Spleen (tissue), 11 donors: ENCODE measurements at regions not wholly inside any gene's neighbourhood (a gene's known extent, or its start where the extent isn't known, plus 50 kb on each side); places are given as distances from the start of the nearest gene placed in this dataset.

Experiments
- DNase-seq: peaks from one replicate; pipeline ENCODE4 v3.0.0-alpha.2; 2020
- H3K27ac ChIP-seq, 8 donors: fragments of 200-600 bp; sonication (generic) in 7 of 8; 1 replicate in 4 of 8; 2 replicates in 4 of 8; pipeline versions ENCODE4 v1.5.0 to v1.8.0; 2016 to 2021; ENCODE audit warnings: inconsistent platforms in 4 of 8, mild to moderate bottlenecking in 4 of 8, moderate library complexity in 1 of 8
- H3K27me3 ChIP-seq, 7 donors: fragments of 200-600 bp; sonication (generic) in 6 of 7; replicated peaks in 1 of 7; 1 replicate in 4 of 7; 2 replicates in 3 of 7; pipeline versions ENCODE4 v1.5.0 to v1.8.0; 2016 to 2021; ENCODE audit warnings: inconsistent platforms in 3 of 7, mild to moderate bottlenecking in 1 of 7
- H3K36me3 ChIP-seq, 6 donors: fragments of 200-600 bp; sonication (generic) in 5 of 6; 1 replicate in 4 of 6; 2 replicates in 2 of 6; pipeline versions ENCODE4 v1.5.0 to v1.8.0; 2016 to 2021; ENCODE audit warnings: inconsistent platforms in 2 of 6
- H3K4me1 ChIP-seq, 6 donors: fragments of 200-600 bp; sonication (generic) in 5 of 6; 1 replicate in 3 of 6; 2 replicates in 3 of 6; pipeline versions ENCODE4 v1.5.0 to v1.8.0; 2016 to 2021; ENCODE audit warnings: inconsistent platforms in 3 of 6
- H3K4me3 ChIP-seq, 8 donors: fragments of 200-600 bp; sonication (generic) in 7 of 8; 1 replicate in 4 of 8; 2 replicates in 4 of 8; pipeline versions ENCODE4 v1.5.0 to v1.8.0; 2016 to 2021; ENCODE audit warnings: inconsistent platforms in 4 of 8, mild to moderate bottlenecking in 4 of 8, moderate library complexity in 2 of 8
- H3K9me3 ChIP-seq, 8 donors: fragments of 200-600 bp; sonication (generic) in 7 of 8; 1 replicate in 4 of 8; 2 replicates in 4 of 8; pipeline versions ENCODE4 v1.5.0 to v1.8.0; 2016 to 2021; ENCODE audit warnings: inconsistent platforms in 4 of 8
- POLR2A ChIP-seq, 3 donors: fragments of 450-650 bp; IDR thresholded peaks; one replicate each; pipeline ENCODE4 v1.5.1; 2017; ENCODE audit warnings: antibody characterized with exemption in 3 of 3, mild to moderate bottlenecking in 1 of 3
- POLR2AphosphoS5 ChIP-seq, 3 donors: sonication (generic); formaldehyde crosslinking; IDR thresholded peaks; one replicate each; pipeline ENCODE4 v1.5.1; 2017; ENCODE audit warnings: antibody characterized with exemption in 3 of 3
- WGBS, 5 donors: extraction: QIAGEN DNeasy Blood & Tissue Kit in 3 of 5; methylation state at CpG; one replicate each; pipeline versions ENCODE4 v1.1.5 to v1.1.7; 2013 to 2018; 5-methylcytosine and 5-hydroxymethylcytosine counted together
- intact Hi-C: fragments of 100-400 bp; cut with DNase I; formaldehyde crosslinking; loops from one replicate; pipeline ENCODE4 v1.15.0; 2023; ENCODE audit warnings: low total_unique reads
- TF ChIP-seq, protein P1 (sequence below), 11 experiments: fragments of 200-600 bp in 7 of 11; fragments of 450-650 bp in 4 of 11; sonication (generic) in 4 of 11; IDR thresholded peaks in 8 of 11; conservative IDR thresholded peaks in 3 of 11; 1 replicate in 7 of 11; 2 replicates in 4 of 11; pipeline versions ENCODE4 v1.4.0 to v1.8.0; 2016 to 2021; ENCODE audit warnings: antibody characterized with exemption in 11 of 11, inconsistent platforms in 4 of 11, mild to moderate bottlenecking in 1 of 11
- donor health status: healthy with polysubstance abuse.
- donor health status: DM: no; HTN: no; CAD: no; lungs with moderate emphysema.
- donor health status: DM: no; HTN: no; CAD: no.
- donor health status: Bipolar disorder and iron deficiency.
- donor health status: healthy.
- donor health status: DM: no; HTN: no; CAD: no.
- donor health status: DM: yes; HTN: yes; CAD: no.

- Histone ChIP-seq H3K9me3 (peaks cover 0 to 65% (median 30%) of the 10 kb centered on the region in 8 donors), H3K27me3 (no peaks in the 10 kb centered on the region), H3K4me1 (no peaks in the 10 kb centered on the region), H3K4me3 (no peak overlapping the region), H3K36me3 (no peaks in the 10 kb centered on the region), H3K27ac (no peak overlapping the region)
- TF ChIP-seq POLR2A (IDR thresholded peaks at IDR 0.05) = no peak
- no peak for TF ChIP-seq POLR2AphosphoS5 (IDR thresholded peaks at IDR 0.05)
- TF ChIP-seq, protein P1, sequence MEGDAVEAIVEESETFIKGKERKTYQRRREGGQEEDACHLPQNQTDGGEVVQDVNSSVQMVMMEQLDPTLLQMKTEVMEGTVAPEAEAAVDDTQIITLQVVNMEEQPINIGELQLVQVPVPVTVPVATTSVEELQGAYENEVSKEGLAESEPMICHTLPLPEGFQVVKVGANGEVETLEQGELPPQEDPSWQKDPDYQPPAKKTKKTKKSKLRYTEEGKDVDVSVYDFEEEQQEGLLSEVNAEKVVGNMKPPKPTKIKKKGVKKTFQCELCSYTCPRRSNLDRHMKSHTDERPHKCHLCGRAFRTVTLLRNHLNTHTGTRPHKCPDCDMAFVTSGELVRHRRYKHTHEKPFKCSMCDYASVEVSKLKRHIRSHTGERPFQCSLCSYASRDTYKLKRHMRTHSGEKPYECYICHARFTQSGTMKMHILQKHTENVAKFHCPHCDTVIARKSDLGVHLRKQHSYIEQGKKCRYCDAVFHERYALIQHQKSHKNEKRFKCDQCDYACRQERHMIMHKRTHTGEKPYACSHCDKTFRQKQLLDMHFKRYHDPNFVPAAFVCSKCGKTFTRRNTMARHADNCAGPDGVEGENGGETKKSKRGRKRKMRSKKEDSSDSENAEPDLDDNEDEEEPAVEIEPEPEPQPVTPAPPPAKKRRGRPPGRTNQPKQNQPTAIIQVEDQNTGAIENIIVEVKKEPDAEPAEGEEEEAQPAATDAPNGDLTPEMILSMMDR (IDR thresholded peaks at IDR 0.05 in 8 of 11, conservative IDR thresholded peaks at IDR 0.05 in 3 of 11) = no peak
- DNase-seq = no peak
- 72 to 85% (median 79%) methylated on average over 6 of the region's 6 CpGs for WGBS, 5 donors
- intact Hi-C loops = no loop called here
Measured at GRCh38 chr7:67863911-67864310, 867.3 kb downstream of the TYW1 start.

DNA sequence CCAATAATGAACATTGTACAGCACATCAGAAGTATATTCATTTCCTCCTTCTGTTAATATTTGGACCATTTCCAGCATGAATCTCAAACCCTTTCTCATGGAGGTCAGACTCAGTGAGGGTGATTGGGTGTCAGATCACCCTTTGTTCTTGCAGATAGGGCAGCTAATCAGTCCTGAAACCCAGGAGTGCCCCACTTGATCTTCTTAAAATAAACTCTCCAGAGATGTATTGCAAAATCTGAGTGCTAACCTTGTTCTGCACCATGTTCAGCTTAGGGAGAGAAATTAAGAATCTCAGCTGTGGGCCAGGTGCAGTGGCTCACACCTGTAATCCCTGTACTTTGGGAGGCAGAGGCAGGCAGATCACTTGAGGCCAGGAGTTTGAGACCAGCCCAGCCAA, 869.4 kb downstream of the TYW1 start:
- no peak overlapping the region for H3K4me3 ChIP-seq
- intact Hi-C loops = no loop called here
- H3K36me3 ChIP-seq = no peaks in the 10 kb centered on the region
- H3K27me3 ChIP-seq = no peaks in the 10 kb centered on the region
- no peak overlapping the region for H3K27ac ChIP-seq
- TF ChIP-seq POLR2AphosphoS5 (IDR thresholded peaks at IDR 0.05) = no peak
- TF ChIP-seq, protein P1 (IDR thresholded peaks at IDR 0.05 in 8 of 11, conservative IDR thresholded peaks at IDR 0.05 in 3 of 11) = no peak
- no peak for TF ChIP-seq POLR2A (IDR thresholded peaks at IDR 0.05)
- no peak for DNase-seq
- no peaks in the 10 kb centered on the region for H3K4me1 ChIP-seq
- peaks cover 0 to 55% (median 26%) of the 10 kb centered on the region in 8 donors for H3K9me3 ChIP-seq

DNA sequence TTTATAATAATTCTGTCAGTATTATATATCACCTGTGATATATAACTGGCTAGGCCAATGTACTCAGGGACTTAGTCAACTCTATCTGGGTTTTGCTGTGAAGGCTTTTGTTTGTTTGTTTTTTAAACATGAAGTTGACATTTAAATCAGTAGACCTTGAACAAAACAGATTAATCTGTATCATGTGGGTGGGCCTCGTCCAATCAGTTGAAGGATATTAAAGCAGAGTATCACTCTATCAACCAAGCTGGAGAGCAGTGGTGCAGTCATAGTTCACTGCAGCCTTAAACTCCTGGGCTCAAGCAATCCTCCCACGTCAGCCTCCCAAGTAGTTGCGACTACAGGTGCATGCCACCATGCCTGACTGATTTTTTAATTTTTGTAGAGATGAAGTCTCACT, 870.2 kb downstream of the TYW1 start:
- TF ChIP-seq POLR2AphosphoS5 (IDR thresholded peaks at IDR 0.05) = no peak
- TF ChIP-seq, protein P1 (IDR thresholded peaks at IDR 0.05 in 8 of 11, conservative IDR thresholded peaks at IDR 0.05 in 3 of 11) = no peak
- H3K36me3 ChIP-seq = no peaks in the 10 kb centered on the region
- 85 to 92% (median 90%) methylated on average over 3 of the region's 3 CpGs for WGBS, 5 donors
- intact Hi-C loops = no loop called here
- H3K27ac ChIP-seq = no peak overlapping the region
- DNase-seq = no peak
- H3K4me1 ChIP-seq = no peaks in the 10 kb centered on the region
- no peaks in the 10 kb centered on the region for H3K27me3 ChIP-seq
- peaks cover 0 to 53% (median 18%) of the 10 kb centered on the region in 8 donors for H3K9me3 ChIP-seq
- H3K4me3 ChIP-seq = no peak overlapping the region

DNA sequence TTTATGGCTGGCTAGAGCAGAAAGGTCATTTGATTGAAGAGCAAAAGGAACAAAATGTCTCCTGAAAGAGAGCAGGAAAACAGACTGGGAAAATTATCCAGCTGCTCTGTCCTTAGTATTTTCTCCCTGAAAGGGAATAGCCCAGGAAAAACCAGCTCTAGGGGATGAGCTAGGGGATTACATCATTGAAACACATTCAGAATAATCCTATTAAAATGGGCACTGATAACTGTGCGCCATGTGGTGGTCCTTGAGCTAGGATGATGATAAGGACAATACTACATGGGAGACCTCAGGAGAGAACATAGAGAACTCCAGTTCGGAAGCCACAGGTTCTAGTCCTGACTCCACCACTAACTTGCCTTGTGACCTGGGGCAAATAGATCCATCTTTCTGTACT, 873.8 kb downstream of the TYW1 start:
- intact Hi-C loops = no loop called here
- H3K36me3 ChIP-seq = no peaks in the 10 kb centered on the region
- peaks cover 0 to 36% (median 0%) of the 10 kb centered on the region in 8 donors for H3K9me3 ChIP-seq
- TF ChIP-seq, protein P1 (IDR thresholded peaks at IDR 0.05 in 8 of 11, conservative IDR thresholded peaks at IDR 0.05 in 3 of 11) = no peak
- no peak for TF ChIP-seq POLR2AphosphoS5 (IDR thresholded peaks at IDR 0.05)
- no peak for TF ChIP-seq POLR2A (IDR thresholded peaks at IDR 0.05)
- H3K27me3 ChIP-seq = no peaks in the 10 kb centered on the region
- H3K4me3 ChIP-seq = no peak overlapping the region
- no peak overlapping the region for H3K27ac ChIP-seq
- WGBS, 5 donors = 90 to 99% (median 93%) methylated on average over 2 of the region's 2 CpGs
- DNase-seq = no peak
- H3K4me1 ChIP-seq = no peaks in the 10 kb centered on the region
